Loucy (cell line): ENCODE measurements at regions not wholly inside any gene's neighbourhood (a gene's known extent, or its start where the extent isn't known, plus 50 kb on each side); places are given as distances from the start of the nearest gene placed in this dataset.

Experiments used
- H2AFZ ChIP-seq: fragments of 200-600 bp; sonication (generic); 2 replicates; pipeline ENCODE4 v1.6.0; 2016; ENCODE audit warnings: antibody characterized with exemption, mild to moderate bottlenecking, low read length, moderate library complexity
- H3F3A ChIP-seq: fragments of 200-600 bp; 2 replicates; pipeline ENCODE4 v1.6.0; 2016; ENCODE audit warnings: antibody characterized with exemption, low read depth, mild to moderate bottlenecking
- H3K27me3 ChIP-seq: fragments of 200-600 bp; sonication (generic); 2 replicates; pipeline ENCODE4 v1.6.1; 2014; ENCODE audit warnings: low read length, mild to moderate bottlenecking; ENCODE audit not compliant: insufficient read depth, poor library complexity, severe bottlenecking
- H3K36me3 ChIP-seq: fragments of 200-600 bp; sonication (generic); 2 replicates; pipeline ENCODE4 v1.6.1; 2016; ENCODE audit warnings: low read length; ENCODE audit not compliant: insufficient read depth
- H3K4me1 ChIP-seq: fragments of 200-600 bp; sonication (generic); 2 replicates; pipeline ENCODE4 v1.5.1; 2014; ENCODE audit warnings: low read length, mild to moderate bottlenecking; ENCODE audit not compliant: insufficient read depth, poor library complexity, severe bottlenecking
- H3K4me2 ChIP-seq: fragments of 200-600 bp; sonication (generic); 2 replicates; pipeline ENCODE4 v1.6.0; 2014; ENCODE audit warnings: antibody characterized with exemption, low read length, low read depth, mild to moderate bottlenecking; ENCODE audit not compliant: poor library complexity, severe bottlenecking
- H3K4me3 ChIP-seq: fragments of 200-600 bp; sonication (generic); 2 replicates; pipeline ENCODE4 v1.5.1; 2014; ENCODE audit warnings: low read length, mild to moderate bottlenecking, mixed read lengths; ENCODE audit not compliant: poor library complexity, severe bottlenecking
- H3K79me2 ChIP-seq: fragments of 200-600 bp; sonication (generic); 2 replicates; pipeline ENCODE4 v1.6.1; 2014; ENCODE audit warnings: low read length; ENCODE audit not compliant: insufficient read depth
- H3K9ac ChIP-seq: fragments of 200-600 bp; sonication (generic); 2 replicates; pipeline ENCODE4 v1.6.0; 2014; ENCODE audit warnings: mild to moderate bottlenecking, low read depth, low read length, moderate library complexity; ENCODE audit not compliant: poor library complexity, severe bottlenecking
- H3K9me2 ChIP-seq: fragments of 200-600 bp; sonication (generic); replicated peaks from 2 replicates; pipeline ENCODE4 v1.6.1; 2016; ENCODE audit warnings: low read depth, low read length, mixed read lengths
- H3K9me3 ChIP-seq: fragments of 200-600 bp; sonication (generic); 2 replicates; pipeline ENCODE4 v1.6.1; 2014; ENCODE audit warnings: mild to moderate bottlenecking, antibody characterized with exemption, low read length, low read depth; ENCODE audit not compliant: insufficient read depth
- H4K20me1 ChIP-seq: fragments of 200-600 bp; sonication (generic); 2 replicates; pipeline ENCODE4 v1.6.0; 2014; ENCODE audit warnings: antibody characterized with exemption, low read length, mild to moderate bottlenecking; ENCODE audit not compliant: insufficient read depth, poor library complexity, severe bottlenecking
- CTCF ChIP-seq: fragments of 200-600 bp; sonication (generic); conservative IDR thresholded peaks from 2 replicates; pipeline ENCODE4 v1.5.1; 2014; ENCODE audit warnings: mild to moderate bottlenecking, antibody characterized with exemption, low read length
- EZH2phosphoT487 ChIP-seq: fragments of 200-600 bp; IDR thresholded peaks from 2 replicates; pipeline ENCODE4 v1.6.1; 2018; ENCODE audit warnings: antibody characterized with exemption, mild to moderate bottlenecking, moderate library complexity, borderline replicate concordance

- Histone ChIP-seq H3K4me1 (no peaks in the 10 kb centered on the region), H3F3A (no peaks in the 10 kb centered on the region), H3K9ac (no peak overlapping the region), H3K79me2 (no peaks in the 10 kb centered on the region), H2AFZ (no peak overlapping the region), H4K20me1 (no peaks in the 10 kb centered on the region), H3K27me3 (no peaks in the 10 kb centered on the region), H3K4me2 (no peak overlapping the region), H3K9me3 (no peaks in the 10 kb centered on the region), H3K36me3 (no peaks in the 10 kb centered on the region), H3K9me2 (no peaks in the 10 kb centered on the region), H3K4me3 (no peak overlapping the region)
- TF ChIP-seq CTCF: no peak
- no peak for TF ChIP-seq EZH2phosphoT487
These were observed 1354.5 kb upstream of the ZEB2 start for GRCh38 chr2:145874466-145874865.

DNA sequence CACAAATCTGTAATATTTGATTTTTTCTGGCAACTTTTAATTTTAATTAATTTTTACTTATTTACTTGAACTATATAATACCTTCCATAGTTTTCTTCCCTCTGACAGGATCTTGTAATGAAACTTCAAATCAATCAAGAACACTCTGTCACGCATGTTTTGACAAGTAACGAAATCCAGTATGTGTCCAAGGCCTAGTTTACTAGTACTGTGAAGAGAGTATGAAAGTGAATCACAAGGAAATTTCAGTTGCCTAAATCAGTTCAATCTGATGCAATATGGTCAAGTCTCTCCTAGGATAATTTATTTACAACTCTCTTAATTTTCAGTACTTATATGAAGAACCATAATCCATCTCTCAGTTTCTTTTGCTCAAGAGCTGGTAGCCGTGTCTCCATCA lies 1344.6 kb upstream of the ZEB2 start:
- no peak overlapping the region for H2AFZ ChIP-seq
- no peaks in the 10 kb centered on the region for H3K9me3 ChIP-seq
- H3K4me3 ChIP-seq: no peak overlapping the region
- no peaks in the 10 kb centered on the region for H3K4me1 ChIP-seq
- TF ChIP-seq EZH2phosphoT487: no peak
- no peak for TF ChIP-seq CTCF
- H3K36me3 ChIP-seq: no peaks in the 10 kb centered on the region
- H3K79me2 ChIP-seq: no peaks in the 10 kb centered on the region
- H3F3A ChIP-seq: no peaks in the 10 kb centered on the region
- H3K9ac ChIP-seq: no peak overlapping the region
- H3K27me3 ChIP-seq: no peaks in the 10 kb centered on the region
- H3K4me2 ChIP-seq: no peak overlapping the region
- H3K9me2 ChIP-seq: no peaks in the 10 kb centered on the region
- no peaks in the 10 kb centered on the region for H4K20me1 ChIP-seq

DNA sequence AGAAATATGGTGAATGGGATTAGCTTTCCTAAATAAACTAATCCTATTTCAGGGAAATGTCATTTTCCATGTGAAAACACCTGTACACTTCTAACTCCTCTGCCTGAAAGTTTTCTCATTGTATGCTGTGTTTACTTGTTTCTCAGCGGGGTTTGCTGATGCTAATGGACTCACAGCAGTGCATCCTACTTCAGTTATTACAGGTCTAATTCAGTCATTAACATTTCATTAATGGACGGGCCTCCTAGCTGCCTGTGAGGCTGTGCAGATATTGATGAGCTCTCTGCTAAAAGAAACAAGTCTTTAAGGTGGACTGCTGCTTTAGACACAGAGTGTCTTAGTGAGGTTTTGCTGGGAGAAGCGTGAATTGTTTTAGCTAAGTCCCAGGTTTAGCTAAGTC lies 1342.0 kb upstream of the ZEB2 start:
- Histone ChIP-seq H2AFZ (no peak overlapping the region), H3K9ac (no peak overlapping the region), H3K36me3 (no peaks in the 10 kb centered on the region), H3K4me3 (no peak overlapping the region), H3K9me2 (no peaks in the 10 kb centered on the region), H3F3A (no peaks in the 10 kb centered on the region), H3K9me3 (no peaks in the 10 kb centered on the region), H3K4me2 (no peak overlapping the region), H3K4me1 (no peaks in the 10 kb centered on the region), H4K20me1 (no peaks in the 10 kb centered on the region), H3K79me2 (no peaks in the 10 kb centered on the region), H3K27me3 (no peaks in the 10 kb centered on the region)
- TF ChIP-seq EZH2phosphoT487 (no peak), CTCF (no peak)
